GM18519 (cell line): ENCODE measurements at regions not wholly inside any gene's neighbourhood (a gene's known extent, or its start where the extent isn't known, plus 50 kb on each side); places are given as distances from the start of the nearest gene placed in this dataset.

Experiments used
- ATAC-seq: cut with Tn5 transposase; IDR thresholded peaks from one replicate; pipeline ENCODE4 v1.9.1; 2021; ENCODE audit warnings: mild to moderate bottlenecking, moderate library complexity; ENCODE audit not compliant: unreplicated experiment, low FRiP score

DNA sequence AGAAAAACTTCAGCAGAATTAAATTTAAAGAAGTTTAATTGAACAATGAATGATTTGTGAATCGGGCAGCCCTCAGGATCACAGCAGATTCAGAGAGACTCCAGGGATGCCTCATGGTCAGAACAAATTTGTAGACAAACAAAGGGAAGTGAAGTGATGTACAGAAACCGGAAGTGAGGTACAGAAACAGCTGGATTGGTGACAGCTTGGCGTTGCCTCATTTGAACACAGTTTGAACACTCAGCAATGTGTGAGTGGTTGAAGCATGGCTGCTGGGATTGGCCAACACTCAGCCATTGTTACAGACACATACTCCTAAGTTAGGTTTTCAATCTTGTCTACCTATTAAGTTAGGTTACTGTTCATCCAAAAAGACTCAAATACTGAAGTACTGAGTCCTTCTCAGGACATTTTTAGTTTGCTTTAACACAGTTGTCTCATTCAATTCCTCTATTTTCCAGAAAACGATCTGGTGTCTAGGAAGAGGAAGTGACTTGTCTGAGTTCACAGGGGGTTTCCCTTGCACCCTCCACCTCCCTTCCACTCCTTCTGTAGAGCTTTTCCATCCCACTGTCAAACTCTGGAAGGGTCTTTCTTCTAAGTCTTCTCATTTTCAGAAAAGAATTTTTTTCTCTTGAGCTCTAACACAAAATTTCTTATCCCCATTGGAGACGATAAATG lies 137.9 kb downstream of the SLC4A3 start:
- ATAC-seq = no peak

DNA sequence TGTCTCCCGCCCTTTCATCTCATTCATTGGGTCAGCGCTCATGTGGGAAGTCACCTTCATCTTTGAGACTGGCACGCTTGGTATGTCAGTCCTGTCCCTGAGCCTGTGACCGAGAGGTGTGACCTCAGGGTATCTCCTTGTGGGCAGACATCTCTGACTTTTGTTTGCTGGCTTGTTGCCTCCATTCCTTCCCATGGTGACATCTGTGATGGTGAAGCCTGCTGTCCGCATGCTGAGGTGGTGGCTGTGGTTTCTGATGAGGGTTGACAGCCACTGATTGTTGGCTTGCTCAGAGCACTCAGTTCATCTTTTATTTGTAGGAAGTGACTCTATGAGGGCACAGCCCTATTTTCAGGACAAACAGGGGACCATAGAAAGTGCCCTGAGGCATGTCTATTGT lies 139.2 kb downstream of the SLC4A3 start:
- no peak for ATAC-seq

- no peak for ATAC-seq
Observed at GRCh38 chr2:219769090-219769910, 141.9 kb downstream of the SLC4A3 start.

DNA sequence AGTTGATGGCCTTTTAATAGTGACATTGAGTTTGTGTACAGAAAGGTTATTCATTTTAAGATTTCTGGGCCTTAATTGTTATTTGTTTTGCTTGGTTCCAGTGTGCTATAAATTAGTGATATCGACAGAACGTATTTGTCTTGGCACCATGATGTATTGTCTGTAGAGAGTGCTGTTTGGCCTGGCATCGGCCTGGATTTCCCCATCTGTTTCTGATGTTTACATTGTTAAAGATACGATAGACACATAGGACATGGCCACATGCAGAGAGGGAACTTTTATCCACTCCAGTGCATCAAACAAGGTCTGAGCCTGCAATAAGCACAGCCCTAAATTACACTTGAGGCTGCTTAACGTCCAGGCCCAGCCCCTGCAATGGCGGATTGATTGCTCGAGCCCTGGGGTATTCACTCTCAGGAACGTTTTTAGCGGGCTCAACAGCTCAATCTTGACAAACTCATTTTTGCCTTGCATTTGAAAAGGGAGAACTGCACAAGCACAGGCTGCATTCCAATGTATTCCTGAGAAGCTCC lies 144.7 kb downstream of the SLC4A3 start:
- no peak for ATAC-seq

- no peak for ATAC-seq
Observed at GRCh38 chr2:219772697-219773096, 145.3 kb downstream of the SLC4A3 start.

DNA sequence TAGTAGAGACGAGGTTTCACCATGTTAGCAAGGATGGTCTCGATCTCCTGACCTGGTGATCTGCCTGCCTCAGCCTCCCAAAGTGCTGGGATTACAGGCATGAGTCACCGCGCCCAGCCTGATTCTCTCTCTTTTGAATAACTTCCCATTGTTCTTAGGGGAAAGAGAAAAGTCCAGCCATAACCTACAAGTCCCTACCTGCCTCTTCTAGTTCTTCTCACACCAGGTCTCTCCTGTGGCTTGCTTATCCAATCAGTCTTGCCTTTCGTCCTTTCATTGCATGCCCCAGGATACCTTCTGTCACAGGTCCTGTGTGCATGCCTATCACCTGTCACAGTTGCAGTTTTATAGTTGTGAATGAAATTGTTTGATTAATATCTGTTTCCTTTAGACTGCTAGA lies 148.1 kb downstream of the SLC4A3 start:
- ATAC-seq = no peak

DNA sequence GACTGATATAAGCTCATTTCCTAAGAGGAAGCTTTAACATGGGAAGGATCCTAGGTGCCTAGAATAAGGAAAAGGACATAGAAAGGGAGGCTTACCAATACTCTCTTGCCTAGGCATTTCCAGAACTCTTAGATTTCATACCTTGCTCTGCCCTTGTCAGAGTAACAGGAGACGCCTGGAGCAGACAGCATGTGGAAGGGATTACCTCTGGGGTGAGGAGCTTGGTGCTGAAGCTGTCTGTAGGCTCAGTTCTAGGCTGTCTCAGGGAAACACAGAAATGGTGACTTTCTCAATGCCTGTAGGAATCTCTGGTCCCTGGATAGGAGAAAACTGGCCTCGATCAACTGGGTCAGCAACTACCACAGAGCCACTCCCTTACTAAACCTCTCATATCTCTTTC lies 150.0 kb downstream of the SLC4A3 start:
- no peak for ATAC-seq

GRCh38 chr2:219778189-219778588 lies 150.8 kb downstream of the SLC4A3 start:
- ATAC-seq = no peak

DNA sequence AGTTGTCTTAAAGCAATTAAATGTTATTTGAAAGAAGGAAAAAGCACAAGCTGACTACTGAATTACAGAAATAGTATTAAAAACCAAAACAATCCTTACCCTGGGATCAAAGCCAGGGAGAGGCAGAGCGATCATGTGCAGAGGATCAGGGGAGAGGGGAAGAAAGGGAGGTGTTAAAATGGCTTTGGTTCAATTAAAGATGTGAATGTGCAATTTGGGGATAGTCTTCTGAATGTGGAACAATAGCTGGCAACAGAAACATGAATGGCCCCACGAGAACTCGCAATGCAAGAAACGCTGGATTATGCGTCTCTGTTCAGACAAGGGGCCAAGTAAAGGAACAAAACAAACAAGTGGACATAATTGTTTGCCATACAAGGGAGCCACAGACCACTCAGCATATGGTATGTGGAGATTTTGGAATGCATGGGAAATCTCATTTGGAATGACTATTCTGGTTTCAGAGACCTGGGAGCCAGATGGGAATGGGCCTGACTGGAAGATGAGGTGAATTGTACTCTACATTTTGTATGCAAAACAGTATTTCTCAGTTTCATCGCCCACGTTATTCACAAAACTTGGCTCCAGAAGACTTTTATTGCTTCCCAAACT lies 155.4 kb downstream of the SLC4A3 start:
- ATAC-seq = no peak

DNA sequence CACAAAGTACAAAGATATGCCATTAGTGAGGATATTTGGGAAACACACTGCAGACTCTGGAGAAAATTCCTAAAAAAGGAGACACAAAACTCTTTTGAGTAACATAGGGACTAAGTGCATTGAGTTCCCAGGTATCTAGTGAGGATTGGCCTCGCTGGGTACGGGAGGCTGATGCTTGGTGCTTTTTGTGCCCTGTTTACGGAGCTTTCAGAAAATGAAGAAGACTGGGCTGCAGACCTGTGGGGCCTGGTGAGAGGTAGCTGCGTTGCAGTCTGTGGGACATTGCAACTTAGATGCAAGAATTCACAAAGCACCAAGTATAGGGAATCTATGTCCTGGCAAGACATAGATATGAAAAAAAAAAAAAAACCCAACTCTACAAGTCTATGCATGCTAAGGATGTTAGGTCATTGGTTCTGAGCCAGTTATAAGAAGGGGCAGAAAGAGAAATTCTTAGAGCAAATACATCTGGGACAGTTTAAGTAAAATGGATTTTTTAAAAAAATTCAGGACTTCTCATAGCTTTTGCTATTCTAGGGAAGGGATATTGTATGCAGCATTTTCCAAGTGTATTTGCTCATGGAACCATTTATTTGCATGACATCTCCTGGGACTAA lies 156.0 kb downstream of the SLC4A3 start:
- no peak for ATAC-seq

GRCh38 chr2:219784178-219784577 lies 156.7 kb downstream of the SLC4A3 start:
- ATAC-seq = no peak

- ATAC-seq = no peak
Observed at GRCh38 chr2:219789476-219789875, 162.0 kb downstream of the SLC4A3 start.

DNA sequence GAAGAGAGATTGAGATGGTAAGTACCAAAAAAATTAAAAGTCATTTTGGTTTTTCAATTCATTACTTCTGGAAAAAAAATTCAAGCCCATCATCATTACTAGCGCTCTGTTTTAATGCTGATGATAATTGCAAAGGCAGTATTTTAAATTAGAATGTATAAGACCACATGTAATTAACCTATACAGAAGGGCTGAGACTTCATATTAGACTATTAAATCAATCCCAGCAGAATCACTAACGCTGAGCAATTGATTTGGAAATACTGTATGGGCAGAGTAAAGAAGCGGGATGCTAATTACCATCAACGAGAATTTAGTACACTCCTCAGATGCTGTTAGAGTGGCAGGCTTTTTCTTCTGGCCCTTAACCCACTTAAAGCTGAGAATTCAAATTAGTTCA lies 165.0 kb downstream of the SLC4A3 start:
- no peak for ATAC-seq

- ATAC-seq = no peak
Observed at GRCh38 chr2:219798430-219798829, 171.0 kb downstream of the SLC4A3 start.

DNA sequence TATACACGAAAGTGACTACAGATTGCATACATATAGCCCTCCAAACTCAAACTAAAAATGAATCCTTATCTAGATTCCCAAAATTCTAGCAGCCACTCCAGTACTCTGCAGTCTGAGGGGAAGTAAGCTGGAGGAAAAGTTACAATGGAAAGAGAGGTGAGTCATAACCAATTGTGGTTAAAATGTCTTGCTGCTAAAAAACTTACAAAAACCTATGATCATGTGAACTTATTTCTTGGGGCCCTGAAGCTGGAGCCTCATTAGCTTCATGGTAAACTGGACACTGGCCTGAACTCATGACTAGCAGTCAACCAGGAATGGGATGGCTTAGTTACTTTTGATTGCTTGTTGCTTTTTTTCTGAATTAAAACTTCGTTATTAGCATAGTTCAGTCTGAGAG lies 175.9 kb downstream of the SLC4A3 start:
- no peak for ATAC-seq

- ATAC-seq = no peak
Observed at GRCh38 chr2:219810895-219811294, 183.5 kb downstream of the SLC4A3 start.

- ATAC-seq = no peak
Observed at GRCh38 chr2:219812672-219813071, 185.2 kb downstream of the SLC4A3 start.

- no peak for ATAC-seq
Observed at GRCh38 chr2:219820767-219821166, 193.3 kb downstream of the SLC4A3 start.

- ATAC-seq = no peak
Observed at GRCh38 chr2:219823574-219823973, 196.1 kb downstream of the SLC4A3 start.

- no peak for ATAC-seq
Observed at GRCh38 chr2:219824996-219825395, 197.6 kb downstream of the SLC4A3 start.

GRCh38 chr2:219828127-219828526 lies 200.7 kb downstream of the SLC4A3 start:
- ATAC-seq = no peak
